CD4-positive, alpha-beta T cell treated with Interleukin-6 for 4 hours (primary cell): ENCODE measurements at regions not wholly inside any gene's neighbourhood (a gene's known extent, or its start where the extent isn't known, plus 50 kb on each side); places are given as distances from the start of the nearest gene placed in this dataset.
"Not testable (repeated sequence)": the region's sequence is repeated elsewhere in the genome, so short reads cannot be mapped to it uniquely, and the experiment has no call there.

Source experiments
- DNase-seq: peaks from one replicate; pipeline ENCODE4 v3.0.0-alpha.2; 2020; ENCODE audit warnings: mixed read lengths

GRCh38 chr1:222415441-222415840 lies 132.5 kb downstream of the HHIPL2 start:
- no peak for DNase-seq

- DNase-seq = no peak
Observed at GRCh38 chr1:222413991-222414549, 133.8 kb downstream of the HHIPL2 start.

GRCh38 chr1:222413436-222413835 lies 134.5 kb downstream of the HHIPL2 start:
- no peak for DNase-seq

- DNase-seq = no peak
Observed at GRCh38 chr1:222404710-222405109, 143.2 kb downstream of the HHIPL2 start.

- no peak for DNase-seq
Observed at GRCh38 chr1:222399197-222399596, 148.7 kb downstream of the HHIPL2 start.

GRCh38 chr1:222394224-222394623 lies 153.7 kb downstream of the HHIPL2 start:
- no peak for DNase-seq

GRCh38 chr1:222392556-222392955 lies 155.3 kb downstream of the HHIPL2 start:
- no peak for DNase-seq

GRCh38 chr1:222390181-222390580 lies 157.7 kb downstream of the HHIPL2 start:
- no peak for DNase-seq

GRCh38 chr1:222387007-222387814 lies 160.7 kb downstream of the HHIPL2 start:
- no peak for DNase-seq

- DNase-seq = no peak
Observed at GRCh38 chr1:222385955-222386354, 161.9 kb downstream of the HHIPL2 start.

- DNase-seq = no peak
Observed at GRCh38 chr1:222385262-222385661, 162.6 kb downstream of the HHIPL2 start.

GRCh38 chr1:222384531-222384930 lies 163.4 kb downstream of the HHIPL2 start:
- no peak for DNase-seq

- no peak for DNase-seq
Observed at GRCh38 chr1:222382171-222382570, 165.7 kb downstream of the HHIPL2 start.

- DNase-seq = no peak
Observed at GRCh38 chr1:222377428-222378088, 170.3 kb downstream of the HHIPL2 start.

- not testable (repeated sequence) for DNase-seq
Observed at GRCh38 chr1:222376791-222377190, 171.1 kb downstream of the HHIPL2 start.

GRCh38 chr1:222375701-222376100 lies 172.2 kb downstream of the HHIPL2 start:
- DNase-seq = no peak

- no peak for DNase-seq
Observed at GRCh38 chr1:222373831-222374602, 173.9 kb downstream of the HHIPL2 start.

GRCh38 chr1:222373216-222373615 lies 174.7 kb downstream of the HHIPL2 start:
- no peak for DNase-seq

GRCh38 chr1:222372221-222372620 lies 175.7 kb downstream of the HHIPL2 start:
- DNase-seq = no peak

GRCh38 chr1:222370913-222371675 lies 176.8 kb downstream of the HHIPL2 start:
- DNase-seq = no peak

- DNase-seq = no peak
Observed at GRCh38 chr1:222370081-222370912, 177.6 kb downstream of the HHIPL2 start.

GRCh38 chr1:222369148-222369547 lies 178.8 kb downstream of the HHIPL2 start:
- DNase-seq = no peak
